Adrenal gland (tissue), 5 donors: ENCODE measurements at regions not wholly inside any gene's neighbourhood (a gene's known extent, or its start where the extent isn't known, plus 50 kb on each side); places are given as distances from the start of the nearest gene placed in this dataset.

Source experiments
- POLR2A ChIP-seq, 2 donors: fragments of 450-650 bp; IDR thresholded peaks; one replicate each; pipeline ENCODE4 v1.6.1; 2017; ENCODE audit warnings: antibody characterized with exemption in 2 of 2, mild to moderate bottlenecking in 2 of 2, moderate library complexity in 1 of 2
- TF ChIP-seq, protein P1 (sequence below), 6 experiments: fragments of 450-650 bp in 4 of 6; fragments of 200-600 bp in 2 of 6; sonication (generic) in 1 of 6; IDR thresholded peaks; 1 replicate in 5 of 6; 2 replicates in 1 of 6; pipeline versions ENCODE4 v1.5.1 to v1.8.0; 2016 to 2021; ENCODE audit warnings: antibody characterized with exemption in 6 of 6, mild to moderate bottlenecking in 2 of 6, moderate library complexity in 1 of 6
- donor health status: DM: no; HTN: no; CAD: no.

GRCh38 chr17:14508156-14508555 lies 207.3 kb downstream of the HS3ST3B1 start:
- TF ChIP-seq, protein P1, sequence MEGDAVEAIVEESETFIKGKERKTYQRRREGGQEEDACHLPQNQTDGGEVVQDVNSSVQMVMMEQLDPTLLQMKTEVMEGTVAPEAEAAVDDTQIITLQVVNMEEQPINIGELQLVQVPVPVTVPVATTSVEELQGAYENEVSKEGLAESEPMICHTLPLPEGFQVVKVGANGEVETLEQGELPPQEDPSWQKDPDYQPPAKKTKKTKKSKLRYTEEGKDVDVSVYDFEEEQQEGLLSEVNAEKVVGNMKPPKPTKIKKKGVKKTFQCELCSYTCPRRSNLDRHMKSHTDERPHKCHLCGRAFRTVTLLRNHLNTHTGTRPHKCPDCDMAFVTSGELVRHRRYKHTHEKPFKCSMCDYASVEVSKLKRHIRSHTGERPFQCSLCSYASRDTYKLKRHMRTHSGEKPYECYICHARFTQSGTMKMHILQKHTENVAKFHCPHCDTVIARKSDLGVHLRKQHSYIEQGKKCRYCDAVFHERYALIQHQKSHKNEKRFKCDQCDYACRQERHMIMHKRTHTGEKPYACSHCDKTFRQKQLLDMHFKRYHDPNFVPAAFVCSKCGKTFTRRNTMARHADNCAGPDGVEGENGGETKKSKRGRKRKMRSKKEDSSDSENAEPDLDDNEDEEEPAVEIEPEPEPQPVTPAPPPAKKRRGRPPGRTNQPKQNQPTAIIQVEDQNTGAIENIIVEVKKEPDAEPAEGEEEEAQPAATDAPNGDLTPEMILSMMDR (IDR thresholded peaks at IDR 0.05): no peak
- no peak for TF ChIP-seq POLR2A (IDR thresholded peaks at IDR 0.05)
